Activated T-helper 1 cell treated with anti-CD3 and anti-CD28 coated beads, Interleukin-12 subunit alpha, Interleukin-12 subunit beta, Interleukin-2, Interleukin-4 antibody, amounts not matched to agents 30 ng/mL and 10 ng/mL and 1 ng/mL, durations not matched to agents 14 hours and 24 hours and 36 hours (primary cell): ENCODE measurements at regions not wholly inside any gene's neighbourhood (a gene's known extent, or its start where the extent isn't known, plus 50 kb on each side); places are given as distances from the start of the nearest gene placed in this dataset.

Experiments used
- DNase-seq: peaks from one replicate; pipeline ENCODE4 v3.0.0; 2021; ENCODE audit warnings: low spot score
- H3K27ac Mint-ChIP-seq: one replicate; pipeline ENCODE4 v1.8.0; 2021; ENCODE audit warnings: mild to moderate bottlenecking, mixed read lengths
- H3K27me3 Mint-ChIP-seq: one replicate; pipeline ENCODE4 v1.8.0; 2022; ENCODE audit warnings: mild to moderate bottlenecking, moderate library complexity, mixed read lengths; ENCODE audit not compliant: insufficient read depth
- H3K36me3 Mint-ChIP-seq: one replicate; pipeline ENCODE4 v1.8.0; 2021; ENCODE audit warnings: low read depth, mixed read lengths
- H3K4me1 Mint-ChIP-seq: one replicate; pipeline ENCODE4 v1.8.0; 2021; ENCODE audit warnings: low read depth, mixed read lengths
- H3K4me3 Mint-ChIP-seq: one replicate; pipeline ENCODE4 v1.8.0; 2021; ENCODE audit warnings: mild to moderate bottlenecking, moderate library complexity, mixed read lengths
- H3K9me3 Mint-ChIP-seq: one replicate; pipeline ENCODE4 v1.8.0; 2021; ENCODE audit warnings: mixed read lengths
- intact Hi-C: fragments of 100-400 bp; cut with micrococcal nuclease; formaldehyde crosslinking; loops from one replicate; pipeline ENCODE4 v1.15.1; 2024

- no peak overlapping the region for H3K27ac Mint-ChIP-seq
- H3K27me3 Mint-ChIP-seq, result peaks cover 2% of the 10 kb centered on the region
- H3K36me3 Mint-ChIP-seq, result no peaks in the 10 kb centered on the region
- H3K4me1 Mint-ChIP-seq, result no peaks in the 10 kb centered on the region
- DNase-seq, result no peak
- intact Hi-C loops, result no loop called here
- H3K9me3 Mint-ChIP-seq, result no peaks in the 10 kb centered on the region
- no peak overlapping the region for H3K4me3 Mint-ChIP-seq
Measured at GRCh38 chr2:160871953-160872352, 288.3 kb upstream of the TANK start.

- H3K36me3 Mint-ChIP-seq, result no peaks in the 10 kb centered on the region
- DNase-seq, result no peak
- no peaks in the 10 kb centered on the region for H3K4me1 Mint-ChIP-seq
- no peak overlapping the region for H3K27ac Mint-ChIP-seq
- H3K27me3 Mint-ChIP-seq, result peaks cover 2% of the 10 kb centered on the region
- H3K4me3 Mint-ChIP-seq, result no peak overlapping the region
- H3K9me3 Mint-ChIP-seq, result no peaks in the 10 kb centered on the region
- intact Hi-C loops, result no loop called here
Measured at GRCh38 chr2:160876029-160876428, 284.2 kb upstream of the TANK start.

DNA sequence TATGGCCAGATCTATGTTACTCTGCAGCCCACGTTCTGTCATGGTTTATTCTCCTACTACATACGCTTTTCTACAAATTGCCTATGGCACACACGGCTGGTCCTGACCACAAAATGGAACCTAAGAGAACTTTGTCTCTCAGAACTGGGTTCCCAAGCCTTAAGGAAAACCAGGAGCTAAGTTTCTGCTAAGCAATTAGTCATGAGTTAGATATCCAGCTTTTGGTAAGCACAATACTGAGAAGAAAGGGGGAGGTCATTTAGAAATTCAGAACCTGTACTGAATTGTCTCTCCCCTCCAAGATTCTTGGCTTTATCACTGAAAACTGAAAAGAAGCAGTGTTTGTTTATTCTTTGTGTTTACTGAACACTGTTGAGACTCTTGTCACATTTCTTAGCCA lies 283.5 kb upstream of the TANK start:
- H3K4me3 Mint-ChIP-seq, result no peak overlapping the region
- no peak for DNase-seq
- no peak overlapping the region for H3K27ac Mint-ChIP-seq
- no peaks in the 10 kb centered on the region for H3K4me1 Mint-ChIP-seq
- H3K27me3 Mint-ChIP-seq, result no peaks in the 10 kb centered on the region
- intact Hi-C loops, result no loop called here
- H3K36me3 Mint-ChIP-seq, result no peaks in the 10 kb centered on the region
- no peaks in the 10 kb centered on the region for H3K9me3 Mint-ChIP-seq

- H3K9me3 Mint-ChIP-seq, result no peaks in the 10 kb centered on the region
- no peaks in the 10 kb centered on the region for H3K36me3 Mint-ChIP-seq
- no peak overlapping the region for H3K4me3 Mint-ChIP-seq
- no peaks in the 10 kb centered on the region for H3K4me1 Mint-ChIP-seq
- no peaks in the 10 kb centered on the region for H3K27me3 Mint-ChIP-seq
- no peak for DNase-seq
- no peak overlapping the region for H3K27ac Mint-ChIP-seq
- intact Hi-C loops, result no loop called here
Measured at GRCh38 chr2:160878618-160879017, 281.6 kb upstream of the TANK start.

GRCh38 chr2:160882906-160883305 lies 277.3 kb upstream of the TANK start:
- no peak for DNase-seq
- Mint-ChIP-seq H3K4me1 (no peaks in the 10 kb centered on the region), H3K36me3 (no peaks in the 10 kb centered on the region), H3K4me3 (no peak overlapping the region), H3K9me3 (no peaks in the 10 kb centered on the region), H3K27ac (no peak overlapping the region), H3K27me3 (no peaks in the 10 kb centered on the region)
- intact Hi-C loops, result no loop called here

DNA sequence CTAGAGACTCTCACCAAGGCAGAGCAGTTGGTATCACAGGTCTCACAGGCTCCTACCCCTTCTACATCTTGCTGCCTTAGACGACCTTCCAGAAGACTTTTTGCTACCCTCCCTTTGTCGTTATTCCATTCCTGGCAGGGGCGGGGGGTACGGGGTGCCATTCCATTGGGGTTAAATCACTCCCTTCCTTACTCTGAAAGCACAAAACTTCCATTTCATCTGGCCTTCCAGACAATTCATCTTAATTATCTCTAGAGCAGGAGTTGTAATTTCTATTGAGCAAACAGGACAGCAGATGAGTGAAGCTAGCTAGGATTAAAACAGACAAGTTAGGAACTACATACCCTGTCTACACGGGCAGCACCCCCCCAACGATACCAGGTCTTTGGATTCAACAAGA lies 276.2 kb upstream of the TANK start:
- no peaks in the 10 kb centered on the region for H3K4me1 Mint-ChIP-seq
- no peaks in the 10 kb centered on the region for H3K9me3 Mint-ChIP-seq
- no peak overlapping the region for H3K27ac Mint-ChIP-seq
- DNase-seq, result no peak
- intact Hi-C loops, result no loop called here
- H3K36me3 Mint-ChIP-seq, result no peaks in the 10 kb centered on the region
- H3K4me3 Mint-ChIP-seq, result no peak overlapping the region
- H3K27me3 Mint-ChIP-seq, result no peaks in the 10 kb centered on the region

GRCh38 chr2:160889439-160890170 lies 270.6 kb upstream of the TANK start:
- H3K36me3 Mint-ChIP-seq, result no peaks in the 10 kb centered on the region
- no peak for DNase-seq
- H3K27ac Mint-ChIP-seq, result no peak overlapping the region
- H3K27me3 Mint-ChIP-seq, result no peaks in the 10 kb centered on the region
- H3K9me3 Mint-ChIP-seq, result no peaks in the 10 kb centered on the region
- no peak overlapping the region for H3K4me3 Mint-ChIP-seq
- H3K4me1 Mint-ChIP-seq, result no peaks in the 10 kb centered on the region
- intact Hi-C loops, result no loop called here

- H3K27ac Mint-ChIP-seq, result no peak overlapping the region
- DNase-seq, result no peak
- H3K27me3 Mint-ChIP-seq, result peaks cover 2% of the 10 kb centered on the region
- no peak overlapping the region for H3K4me3 Mint-ChIP-seq
- no peaks in the 10 kb centered on the region for H3K4me1 Mint-ChIP-seq
- H3K36me3 Mint-ChIP-seq, result no peaks in the 10 kb centered on the region
- intact Hi-C loops, result no loop called here
- no peaks in the 10 kb centered on the region for H3K9me3 Mint-ChIP-seq
Measured at GRCh38 chr2:160890667-160891352, 269.4 kb upstream of the TANK start.

GRCh38 chr2:160891353-160891740 lies 268.9 kb upstream of the TANK start:
- intact Hi-C loops, result no loop called here
- H3K9me3 Mint-ChIP-seq, result no peaks in the 10 kb centered on the region
- no peaks in the 10 kb centered on the region for H3K36me3 Mint-ChIP-seq
- no peaks in the 10 kb centered on the region for H3K4me1 Mint-ChIP-seq
- H3K27ac Mint-ChIP-seq, result no peak overlapping the region
- no peak overlapping the region for H3K4me3 Mint-ChIP-seq
- peaks cover 4% of the 10 kb centered on the region for H3K27me3 Mint-ChIP-seq
- DNase-seq, result no peak

DNA sequence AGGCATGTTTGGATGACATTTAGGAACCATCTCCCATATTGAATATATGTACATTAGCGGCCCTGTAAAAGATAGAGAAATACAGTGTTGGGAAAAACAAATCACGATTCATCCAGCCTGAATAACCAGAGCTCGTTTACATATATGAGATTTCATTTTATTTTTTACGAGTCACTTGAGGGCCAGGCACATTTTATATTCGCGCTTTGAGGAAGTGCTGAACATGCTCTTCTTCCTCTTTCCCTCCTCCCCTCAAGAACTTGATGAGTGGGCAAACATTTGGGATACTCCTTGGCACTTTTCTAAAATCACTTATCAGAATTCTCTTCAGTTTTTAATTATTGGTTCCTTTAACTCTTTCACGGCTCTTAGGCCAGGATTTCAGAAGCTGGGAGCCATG lies 268.0 kb upstream of the TANK start:
- Mint-ChIP-seq H3K4me1 (no peaks in the 10 kb centered on the region), H3K36me3 (no peaks in the 10 kb centered on the region), H3K9me3 (no peaks in the 10 kb centered on the region), H3K27ac (no peak overlapping the region), H3K27me3 (peaks cover 4% of the 10 kb centered on the region), H3K4me3 (no peak overlapping the region)
- no peak for DNase-seq
- intact Hi-C loops, result no loop called here

DNA sequence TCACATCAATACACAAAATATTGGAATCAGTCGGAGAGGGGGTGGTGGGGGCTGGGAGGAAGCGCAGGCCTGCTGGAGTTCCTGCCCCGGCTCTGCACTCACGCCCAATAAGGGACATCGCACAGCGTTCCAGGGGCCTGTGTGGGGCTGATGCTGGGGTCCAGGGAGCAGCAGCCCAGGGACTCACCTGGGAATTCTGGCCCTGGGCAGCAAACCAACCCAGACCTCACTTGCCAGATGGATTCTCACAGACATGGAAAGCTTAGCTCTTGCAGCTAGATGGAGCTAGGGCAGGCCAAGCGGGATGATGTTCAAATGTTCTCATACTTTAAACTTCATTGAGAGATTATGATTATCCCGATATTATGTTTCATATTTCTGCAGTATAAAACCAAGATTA lies 266.6 kb upstream of the TANK start:
- H3K4me1 Mint-ChIP-seq, result no peaks in the 10 kb centered on the region
- intact Hi-C loops, result no loop called here
- H3K4me3 Mint-ChIP-seq, result no peak overlapping the region
- peaks cover 4% of the 10 kb centered on the region for H3K27me3 Mint-ChIP-seq
- no peak overlapping the region for H3K27ac Mint-ChIP-seq
- no peaks in the 10 kb centered on the region for H3K36me3 Mint-ChIP-seq
- DNase-seq, result no peak
- H3K9me3 Mint-ChIP-seq, result no peaks in the 10 kb centered on the region

DNA sequence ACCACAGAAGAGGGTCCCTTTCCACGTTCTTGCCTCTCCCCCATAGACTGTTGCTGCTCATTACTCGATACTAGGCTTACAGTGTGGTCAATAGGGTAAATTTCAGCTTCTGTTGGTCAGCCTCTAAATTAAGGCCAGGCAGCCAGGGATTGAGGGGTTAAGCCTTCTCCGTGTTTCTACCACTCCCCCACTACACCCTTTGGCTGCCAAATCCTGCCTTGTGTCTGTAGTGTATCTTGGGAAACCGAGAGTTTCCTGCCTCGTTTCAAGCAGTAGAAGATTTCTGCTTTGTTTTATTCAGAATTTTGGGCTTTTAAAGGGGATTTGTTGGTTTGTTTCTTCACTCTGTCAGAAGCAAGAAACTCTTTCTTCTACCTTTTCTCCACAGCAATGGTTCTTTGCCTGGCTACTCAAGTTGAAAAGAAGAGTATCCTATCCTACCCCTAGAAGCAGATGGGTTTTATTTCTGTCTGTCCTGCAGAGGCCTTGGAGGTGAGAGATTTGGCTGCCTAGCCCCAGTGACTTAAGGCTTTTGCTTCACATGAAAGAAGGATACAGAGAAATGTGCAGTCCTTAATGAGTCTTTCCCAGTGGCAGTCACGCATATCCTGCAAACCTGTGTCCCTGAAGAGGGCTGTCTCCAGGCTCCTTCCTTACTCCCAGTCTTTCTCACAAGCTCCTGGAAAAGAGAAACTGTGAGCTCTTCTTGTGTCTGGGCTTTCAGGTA lies 261.5 kb upstream of the TANK start:
- no peak overlapping the region for H3K27ac Mint-ChIP-seq
- intact Hi-C loops, result no loop called here
- H3K9me3 Mint-ChIP-seq, result no peaks in the 10 kb centered on the region
- H3K4me1 Mint-ChIP-seq, result no peaks in the 10 kb centered on the region
- no peak for DNase-seq
- H3K27me3 Mint-ChIP-seq, result peaks cover 5% of the 10 kb centered on the region
- no peak overlapping the region for H3K4me3 Mint-ChIP-seq
- no peaks in the 10 kb centered on the region for H3K36me3 Mint-ChIP-seq

DNA sequence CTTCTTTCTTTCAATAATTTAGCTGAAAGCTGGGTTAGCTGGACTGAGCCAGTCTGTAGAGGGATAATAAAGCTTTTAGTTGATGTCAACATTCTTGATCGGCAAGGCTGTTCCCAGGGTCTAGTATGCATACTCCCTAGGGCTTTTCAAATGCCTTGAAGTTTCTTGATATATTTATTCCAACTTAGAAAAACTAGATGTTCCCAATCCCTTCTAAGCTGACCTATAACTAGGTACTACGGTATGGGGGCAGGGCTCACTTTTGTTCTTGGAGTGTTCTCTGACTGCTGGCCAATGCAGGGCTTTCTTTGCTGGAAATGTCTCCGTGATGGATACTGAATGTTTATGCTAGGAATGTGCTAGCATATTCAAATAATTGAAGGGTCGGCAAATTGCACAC lies 258.6 kb upstream of the TANK start:
- no peak for DNase-seq
- Mint-ChIP-seq H3K4me1 (no peaks in the 10 kb centered on the region), H3K4me3 (no peak overlapping the region), H3K36me3 (no peaks in the 10 kb centered on the region), H3K27ac (no peak overlapping the region), H3K9me3 (no peaks in the 10 kb centered on the region), H3K27me3 (peaks cover 5% of the 10 kb centered on the region)
- intact Hi-C loops, result no loop called here
